HG02981 (cell line): ENCODE measurements at regions not wholly inside any gene's neighbourhood (a gene's known extent, or its start where the extent isn't known, plus 50 kb on each side); places are given as distances from the start of the nearest gene placed in this dataset.

Source experiments
- ATAC-seq: cut with Tn5 transposase; IDR thresholded peaks from one replicate; pipeline ENCODE4 v1.9.1; 2021; ENCODE audit warnings: mild to moderate bottlenecking, moderate library complexity; ENCODE audit not compliant: unreplicated experiment

GRCh38 chr4:113849771-113850170 lies 88.2 kb upstream of the CAMK2D start:
- ATAC-seq = no peak

- no peak for ATAC-seq
These were observed 86.2 kb upstream of the CAMK2D start for GRCh38 chr4:113847710-113848109.

- ATAC-seq = no peak
These were observed 84.9 kb upstream of the CAMK2D start for GRCh38 chr4:113846433-113846832.

- ATAC-seq = no peak
These were observed 83.6 kb upstream of the CAMK2D start for GRCh38 chr4:113845138-113845537.

GRCh38 chr4:113844369-113844768 lies 82.8 kb upstream of the CAMK2D start:
- ATAC-seq = peak; percentile 61

GRCh38 chr4:113840861-113841260 lies 79.3 kb upstream of the CAMK2D start:
- no peak for ATAC-seq

GRCh38 chr4:113838460-113838859 lies 76.9 kb upstream of the CAMK2D start:
- ATAC-seq = no peak

- ATAC-seq = peak; percentile 100
These were observed 75.9 kb upstream of the CAMK2D start for GRCh38 chr4:113837397-113837796.

- ATAC-seq = no peak
These were observed 73.5 kb upstream of the CAMK2D start for GRCh38 chr4:113835005-113835404.

GRCh38 chr4:113834298-113834697 lies 72.8 kb upstream of the CAMK2D start:
- ATAC-seq = no peak

- no peak for ATAC-seq
These were observed 71.3 kb upstream of the CAMK2D start for GRCh38 chr4:113832803-113833202.

- no peak for ATAC-seq
These were observed 69.9 kb upstream of the CAMK2D start for GRCh38 chr4:113831457-113831856.

GRCh38 chr4:113828702-113829101 lies 67.2 kb upstream of the CAMK2D start:
- ATAC-seq = no peak

GRCh38 chr4:113827285-113827684 lies 65.7 kb upstream of the CAMK2D start:
- ATAC-seq = no peak

- ATAC-seq = no peak
These were observed 64.9 kb upstream of the CAMK2D start for GRCh38 chr4:113826421-113826820.

GRCh38 chr4:113825272-113825671 lies 63.7 kb upstream of the CAMK2D start:
- ATAC-seq = peak; percentile 52

GRCh38 chr4:113824396-113824795 lies 62.9 kb upstream of the CAMK2D start:
- no peak for ATAC-seq

- peak; percentile 70 for ATAC-seq
These were observed 61.7 kb upstream of the CAMK2D start for GRCh38 chr4:113823291-113823659.

GRCh38 chr4:113822555-113823290 lies 61.2 kb upstream of the CAMK2D start:
- ATAC-seq = peak; percentile 57

- no peak for ATAC-seq
These were observed 60.3 kb upstream of the CAMK2D start for GRCh38 chr4:113821856-113822255.

GRCh38 chr4:113820108-113820507 lies 58.6 kb upstream of the CAMK2D start:
- no peak for ATAC-seq

GRCh38 chr4:113815826-113816225 lies 54.3 kb upstream of the CAMK2D start:
- ATAC-seq = no peak

- no peak for ATAC-seq
These were observed 49.8 kb upstream of the CAMK2D start for GRCh38 chr4:113811359-113811758.
